SK-N-SH treated with all-trans-retinoic acid at 6 μM for 48 hours (cell line): ENCODE measurements at regions not wholly inside any gene's neighbourhood (a gene's known extent, or its start where the extent isn't known, plus 50 kb on each side); places are given as distances from the start of the nearest gene placed in this dataset.

Experiments used
- ATAC-seq: fragments of 200-7000 bp; cut with Tn5 transposase; 3 replicates; pipeline ENCODE4 v1.9.1; 2020; ENCODE audit warnings: mild to moderate bottlenecking, moderate library complexity
- CREB5 ChIP-seq: fragments of 250-450 bp; sonication (Bioruptor Pico); IDR thresholded peaks from 2 replicates; pipeline ENCODE4 v1.5.1; 2020; ENCODE audit warnings: low read depth, mild to moderate bottlenecking, moderate library complexity
- CSDC2 ChIP-seq: fragments of 250-450 bp; sonication (Bioruptor Pico); IDR thresholded peaks from 2 replicates; pipeline ENCODE4 v1.5.0; 2020; ENCODE audit warnings: mild to moderate bottlenecking, moderate library complexity
- ISL1 ChIP-seq: fragments of 250-450 bp; sonication (Bioruptor Pico); IDR thresholded peaks from 2 replicates; pipeline ENCODE4 v2.1.2; 2022; ENCODE audit warnings: mild to moderate bottlenecking, moderate library complexity
- OSR1 ChIP-seq: fragments of 250-450 bp; sonication (Bioruptor Pico); IDR thresholded peaks from 2 replicates; pipeline ENCODE4 v1.8.0; 2022; ENCODE audit warnings: moderate library complexity, mild to moderate bottlenecking, inconsistent platforms
- PPARA ChIP-seq: fragments of 250-450 bp; sonication (Bioruptor Pico); IDR thresholded peaks from 2 replicates; pipeline ENCODE4 v1.5.0; 2020; ENCODE audit warnings: mild to moderate bottlenecking, borderline replicate concordance
- RARB ChIP-seq: fragments of 250-450 bp; sonication (Bioruptor Pico); IDR thresholded peaks from 2 replicates; pipeline ENCODE4 v1.8.0; 2021; ENCODE audit warnings: mild to moderate bottlenecking, moderate library complexity
- TSHZ2 ChIP-seq: fragments of 250-450 bp; sonication (Bioruptor Pico); IDR thresholded peaks from 2 replicates; pipeline ENCODE4 v1.5.0; 2020; ENCODE audit warnings: mild to moderate bottlenecking, moderate library complexity
- ZC3H10 ChIP-seq: fragments of 250-450 bp; sonication (Bioruptor Pico); IDR thresholded peaks from 2 replicates; pipeline ENCODE4 v1.5.1; 2021; ENCODE audit warnings: mild to moderate bottlenecking, moderate library complexity
- ZFP30 ChIP-seq: fragments of 450-650 bp; formaldehyde crosslinking; IDR thresholded peaks from 2 replicates; pipeline ENCODE4 v1.5.0; 2022; ENCODE audit warnings: mild to moderate bottlenecking, moderate library complexity
- ZNF565 ChIP-seq: fragments of 450-650 bp; formaldehyde crosslinking; conservative IDR thresholded peaks from 2 replicates; pipeline ENCODE4 v1.5.0; 2020; ENCODE audit warnings: low read depth, mild to moderate bottlenecking, moderate library complexity
- ZNF70 ChIP-seq: fragments of 450-650 bp; formaldehyde crosslinking; IDR thresholded peaks from 2 replicates; pipeline ENCODE4 v1.5.0; 2020; ENCODE audit warnings: mild to moderate bottlenecking, moderate library complexity
- ZNF8 ChIP-seq: fragments of 450-650 bp; formaldehyde crosslinking; IDR thresholded peaks from 2 replicates; pipeline ENCODE4 v1.5.0; 2020; ENCODE audit warnings: mild to moderate bottlenecking, moderate library complexity
- TF ChIP-seq, protein P1 (sequence below): fragments of 250-450 bp; sonication (Bioruptor Pico); IDR thresholded peaks from 2 replicates; pipeline ENCODE4 v1.8.0; 2021; ENCODE audit warnings: low read depth, mild to moderate bottlenecking, moderate library complexity, borderline replicate concordance

DNA sequence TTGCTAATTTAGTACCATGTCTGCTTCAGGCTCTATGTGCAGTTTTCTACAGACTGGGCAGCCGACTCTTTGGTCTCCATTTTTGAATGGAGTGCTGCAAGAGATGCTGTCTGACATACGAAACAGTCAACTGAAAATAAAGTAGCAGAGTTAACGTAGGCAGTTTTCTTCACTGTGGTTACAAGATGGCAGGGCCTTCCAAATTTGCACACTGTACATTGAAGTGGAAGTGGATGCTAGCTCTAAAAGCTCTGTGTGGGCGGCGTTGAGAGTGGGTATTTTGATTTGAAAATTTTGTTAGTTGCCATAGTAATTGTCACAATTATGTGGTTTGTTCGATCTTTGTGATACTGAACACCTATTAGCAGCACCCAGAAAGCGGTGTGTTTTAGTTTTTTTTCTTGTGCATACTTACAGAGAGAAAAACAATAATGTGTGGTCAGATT, 154.9 kb upstream of the ATP2B1 start (continued):
- TF ChIP-seq CREB5 (no peak), ZC3H10 (CRISPR knock-in tag) (no peak)
- TF ChIP-seq, all 23 proteins: peak for 0

GRCh38 chr12:89862511-89863445, 154.1 kb upstream of the ATP2B1 start:
- TF ChIP-seq ISL1, result peak; percentile 42; the same call in 1 of the 2 replicates
- TF ChIP-seq, protein P1, sequence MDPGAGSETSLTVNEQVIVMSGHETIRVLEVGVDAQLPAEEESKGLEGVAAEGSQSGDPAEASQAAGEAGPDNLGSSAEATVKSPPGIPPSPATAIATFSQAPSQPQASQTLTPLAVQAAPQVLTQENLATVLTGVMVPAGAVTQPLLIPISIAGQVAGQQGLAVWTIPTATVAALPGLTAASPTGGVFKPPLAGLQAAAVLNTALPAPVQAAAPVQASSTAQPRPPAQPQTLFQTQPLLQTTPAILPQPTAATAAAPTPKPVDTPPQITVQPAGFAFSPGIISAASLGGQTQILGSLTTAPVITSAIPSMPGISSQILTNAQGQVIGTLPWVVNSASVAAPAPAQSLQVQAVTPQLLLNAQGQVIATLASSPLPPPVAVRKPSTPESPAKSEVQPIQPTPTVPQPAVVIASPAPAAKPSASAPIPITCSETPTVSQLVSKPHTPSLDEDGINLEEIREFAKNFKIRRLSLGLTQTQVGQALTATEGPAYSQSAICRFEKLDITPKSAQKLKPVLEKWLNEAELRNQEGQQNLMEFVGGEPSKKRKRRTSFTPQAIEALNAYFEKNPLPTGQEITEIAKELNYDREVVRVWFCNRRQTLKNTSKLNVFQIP (CRISPR knock-in tag), result no peak
- no peak for TF ChIP-seq CSDC2 (CRISPR knock-in tag)
- peak; percentile 45 for ATAC-seq

GRCh38 chr12:89861086-89861485, 152.4 kb upstream of the ATP2B1 start:
- TF ChIP-seq ZNF565 (no peak), ISL1 (no peak), TSHZ2 (CRISPR knock-in tag) (no peak), ZNF8 (CRISPR knock-in tag) (no peak), CSDC2 (CRISPR knock-in tag) (no peak), ZFP30 (CRISPR knock-in tag) (no peak), RARB (no peak), CREB5 (no peak), PPARA (CRISPR knock-in tag) (no peak), OSR1 (no peak)
- TF ChIP-seq, protein P1 (CRISPR knock-in tag), result no peak
- no peak for ATAC-seq

GRCh38 chr12:89859508-89860220, 151.0 kb upstream of the ATP2B1 start:
- ATAC-seq, result no peak
- no peak for TF ChIP-seq TSHZ2 (CRISPR knock-in tag)
- no peak for TF ChIP-seq ZC3H10 (CRISPR knock-in tag)
- TF ChIP-seq ZNF70 (CRISPR knock-in tag), result no peak
